ENCODE measurements at regions not wholly inside any gene's neighbourhood (a gene's known extent, or its start where the extent isn't known, plus 50 kb on each side); places are given as distances from the start of the nearest gene placed in this dataset.

GRCh38 chr3:64878362-64878761 lies 190.6 kb upstream of the ADAMTS9 start:
- no peaks in the 10 kb centered on the region for H3K27me3 Mint-ChIP-seq (ENCODE audit: low read depth)
- POLR2A ChIA-PET, result no interaction called here
- no peak overlapping the region for H3K4me3 Mint-ChIP-seq
- DNase-seq (ENCODE audit: low spot score) (no peak), ATAC-seq (no peak)
- H3K27ac Mint-ChIP-seq, result no peak overlapping the region
- H3K4me1 Mint-ChIP-seq, result no peaks in the 10 kb centered on the region
- H3K9me3 Mint-ChIP-seq, result no peaks in the 10 kb centered on the region
- CTCF ChIA-PET, result no interaction called here
- H3K36me3 Mint-ChIP-seq, result no peaks in the 10 kb centered on the region
- no peak for TF ChIP-seq ATF2 (CRISPR knock-in tag; IDR thresholded peaks at IDR 0.05; ENCODE audit: borderline replicate concordance, low read depth)
- no peak for TF ChIP-seq ZNF219 (CRISPR knock-in tag; IDR thresholded peaks at IDR 0.05; ENCODE audit: borderline replicate concordance)
- no peak for TF ChIP-seq ZNF425 (CRISPR knock-in tag; conservative IDR thresholded peaks at IDR 0.05)
- TF ChIP-seq CREB1 (CRISPR knock-in tag; IDR thresholded peaks at IDR 0.05), result no peak
- no peak for TF ChIP-seq ZNF121 (CRISPR knock-in tag; IDR thresholded peaks at IDR 0.05)
- TF ChIP-seq SOX15 (CRISPR knock-in tag; IDR thresholded peaks at IDR 0.05), result no peak
- no peak for TF ChIP-seq CDX4 (CRISPR knock-in tag; IDR thresholded peaks at IDR 0.05; ENCODE audit: borderline replicate concordance)
- TF ChIP-seq TEAD4 (CRISPR knock-in tag; IDR thresholded peaks at IDR 0.05), result no peak
- TF ChIP-seq NR2C2 (CRISPR knock-in tag; IDR thresholded peaks at IDR 0.05), result no peak
- TF ChIP-seq USF1 (CRISPR knock-in tag; IDR thresholded peaks at IDR 0.05), result no peak
- no peak for TF ChIP-seq ESRRA (CRISPR knock-in tag; IDR thresholded peaks at IDR 0.05; ENCODE audit: borderline replicate concordance)
- no peak for TF ChIP-seq RELA (CRISPR knock-in tag; IDR thresholded peaks at IDR 0.05; ENCODE audit: borderline replicate concordance)

GRCh38 chr3:64873400-64873799 lies 185.6 kb upstream of the ADAMTS9 start:
- Mint-ChIP-seq H3K4me3 (no peak overlapping the region), H3K4me1 (no peaks in the 10 kb centered on the region), H3K9me3 (peaks cover 5% of the 10 kb centered on the region; the same call in 1 of the 2 replicates), H3K27ac (no peak overlapping the region), H3K36me3 (no peaks in the 10 kb centered on the region), H3K27me3 (ENCODE audit: low read depth) (no peaks in the 10 kb centered on the region)
- TF ChIP-seq ATF3 (CRISPR knock-in tag; conservative IDR thresholded peaks at IDR 0.05) (no peak), NFE2L1 (CRISPR knock-in tag; IDR thresholded peaks at IDR 0.05) (no peak), ATF2 (CRISPR knock-in tag; IDR thresholded peaks at IDR 0.05; ENCODE audit: borderline replicate concordance, low read depth) (no peak)
- DNase-seq (ENCODE audit: low spot score) (no peak), ATAC-seq (no peak)
- CTCF ChIA-PET, result no interaction called here
- POLR2A ChIA-PET, result no interaction called here

GRCh38 chr3:64872345-64872744 lies 184.5 kb upstream of the ADAMTS9 start:
- DNase-seq (ENCODE audit: low spot score) (no peak), ATAC-seq (no peak)
- CTCF ChIA-PET, result no interaction called here
- Mint-ChIP-seq H3K27me3 (ENCODE audit: low read depth) (peaks cover 5% of the 10 kb centered on the region; the same call in 1 of the 2 replicates), H3K36me3 (no peaks in the 10 kb centered on the region), H3K4me3 (no peak overlapping the region), H3K4me1 (peaks cover 3% of the 10 kb centered on the region; the same call in 1 of the 2 replicates), H3K27ac (no peak overlapping the region), H3K9me3 (peaks cover 5% of the 10 kb centered on the region; the same call in 1 of the 2 replicates)
- TF ChIP-seq SOX15 (CRISPR knock-in tag; IDR thresholded peaks at IDR 0.05) (no peak), SP1 (CRISPR knock-in tag; conservative IDR thresholded peaks at IDR 0.05) (no peak), TCF7 (CRISPR knock-in tag; IDR thresholded peaks at IDR 0.05; ENCODE audit: low read depth) (no peak), ELF4 (CRISPR knock-in tag; IDR thresholded peaks at IDR 0.05; ENCODE audit: low read depth) (no peak), TP53 (CRISPR knock-in tag; IDR thresholded peaks at IDR 0.05) (no peak), E2F1 (CRISPR knock-in tag; IDR thresholded peaks at IDR 0.05) (no peak), NR1H2 (CRISPR knock-in tag; IDR thresholded peaks at IDR 0.05) (no peak), E2F4 (CRISPR knock-in tag; IDR thresholded peaks at IDR 0.05; ENCODE audit: borderline replicate concordance, low read depth) (no peak), ZNF416 (CRISPR knock-in tag; IDR thresholded peaks at IDR 0.05) (no peak), OVOL2 (CRISPR knock-in tag; IDR thresholded peaks at IDR 0.05; ENCODE audit: borderline replicate concordance) (no peak)
- POLR2A ChIA-PET, result no interaction called here

Data from WTC11 (cell line).